Gastrocnemius medialis (tissue), 4 donors: ENCODE measurements at regions not wholly inside any gene's neighbourhood (a gene's known extent, or its start where the extent isn't known, plus 50 kb on each side); places are given as distances from the start of the nearest gene placed in this dataset.

ENCODE experiments used
- POLR2A ChIP-seq, 2 donors: fragments of 450-650 bp; IDR thresholded peaks; one replicate each; pipeline ENCODE4 v1.6.1; 2017; ENCODE audit warnings: antibody characterized with exemption in 2 of 2, mild to moderate bottlenecking in 2 of 2, moderate library complexity in 2 of 2
- TF ChIP-seq, protein P1 (sequence below), 5 experiments: fragments of 450-650 bp in 3 of 5; fragments of 200-600 bp in 2 of 5; sonication (generic) in 2 of 5; IDR thresholded peaks in 4 of 5; conservative IDR thresholded peaks in 1 of 5; 1 replicate in 4 of 5; 2 replicates in 1 of 5; pipeline ENCODE4 v1.5.1; 2016 to 2019; ENCODE audit warnings: antibody characterized with exemption in 5 of 5, mild to moderate bottlenecking in 3 of 5, moderate library complexity in 3 of 5

DNA sequence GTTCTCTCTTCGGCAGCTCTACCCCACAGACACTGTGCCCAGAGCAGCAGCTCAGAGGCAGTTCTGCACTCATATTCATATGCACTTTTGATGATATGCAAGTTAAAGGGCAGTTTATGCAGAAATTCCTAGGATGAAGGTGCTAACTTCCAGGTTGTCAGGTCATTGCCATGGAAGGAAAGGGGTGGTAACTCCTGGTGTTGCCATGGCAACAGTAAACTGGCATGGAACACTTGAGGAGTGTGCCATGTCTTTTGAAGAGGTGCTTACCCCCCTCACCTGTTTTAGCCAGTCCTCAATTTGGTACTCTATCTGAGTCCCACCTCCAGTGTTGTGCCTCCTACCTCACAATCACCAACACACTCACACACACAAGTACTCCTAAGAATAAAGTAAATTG lies 539.4 kb upstream of the BTBD3 start:
- TF ChIP-seq, protein P1, sequence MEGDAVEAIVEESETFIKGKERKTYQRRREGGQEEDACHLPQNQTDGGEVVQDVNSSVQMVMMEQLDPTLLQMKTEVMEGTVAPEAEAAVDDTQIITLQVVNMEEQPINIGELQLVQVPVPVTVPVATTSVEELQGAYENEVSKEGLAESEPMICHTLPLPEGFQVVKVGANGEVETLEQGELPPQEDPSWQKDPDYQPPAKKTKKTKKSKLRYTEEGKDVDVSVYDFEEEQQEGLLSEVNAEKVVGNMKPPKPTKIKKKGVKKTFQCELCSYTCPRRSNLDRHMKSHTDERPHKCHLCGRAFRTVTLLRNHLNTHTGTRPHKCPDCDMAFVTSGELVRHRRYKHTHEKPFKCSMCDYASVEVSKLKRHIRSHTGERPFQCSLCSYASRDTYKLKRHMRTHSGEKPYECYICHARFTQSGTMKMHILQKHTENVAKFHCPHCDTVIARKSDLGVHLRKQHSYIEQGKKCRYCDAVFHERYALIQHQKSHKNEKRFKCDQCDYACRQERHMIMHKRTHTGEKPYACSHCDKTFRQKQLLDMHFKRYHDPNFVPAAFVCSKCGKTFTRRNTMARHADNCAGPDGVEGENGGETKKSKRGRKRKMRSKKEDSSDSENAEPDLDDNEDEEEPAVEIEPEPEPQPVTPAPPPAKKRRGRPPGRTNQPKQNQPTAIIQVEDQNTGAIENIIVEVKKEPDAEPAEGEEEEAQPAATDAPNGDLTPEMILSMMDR (IDR thresholded peaks at IDR 0.05 in 4 of 5, conservative IDR thresholded peaks at IDR 0.05 in 1 of 5) = no peak
- no peak for TF ChIP-seq POLR2A (IDR thresholded peaks at IDR 0.05)
